NCI-H2029 (cell line): ENCODE measurements at regions not wholly inside any gene's neighbourhood (a gene's known extent, or its start where the extent isn't known, plus 50 kb on each side); places are given as distances from the start of the nearest gene placed in this dataset.

ENCODE experiments used
- DNase-seq: peaks from one replicate; lab custom pipeline; 2025; lab: John Stamatoyannopoulos, UW

DNA sequence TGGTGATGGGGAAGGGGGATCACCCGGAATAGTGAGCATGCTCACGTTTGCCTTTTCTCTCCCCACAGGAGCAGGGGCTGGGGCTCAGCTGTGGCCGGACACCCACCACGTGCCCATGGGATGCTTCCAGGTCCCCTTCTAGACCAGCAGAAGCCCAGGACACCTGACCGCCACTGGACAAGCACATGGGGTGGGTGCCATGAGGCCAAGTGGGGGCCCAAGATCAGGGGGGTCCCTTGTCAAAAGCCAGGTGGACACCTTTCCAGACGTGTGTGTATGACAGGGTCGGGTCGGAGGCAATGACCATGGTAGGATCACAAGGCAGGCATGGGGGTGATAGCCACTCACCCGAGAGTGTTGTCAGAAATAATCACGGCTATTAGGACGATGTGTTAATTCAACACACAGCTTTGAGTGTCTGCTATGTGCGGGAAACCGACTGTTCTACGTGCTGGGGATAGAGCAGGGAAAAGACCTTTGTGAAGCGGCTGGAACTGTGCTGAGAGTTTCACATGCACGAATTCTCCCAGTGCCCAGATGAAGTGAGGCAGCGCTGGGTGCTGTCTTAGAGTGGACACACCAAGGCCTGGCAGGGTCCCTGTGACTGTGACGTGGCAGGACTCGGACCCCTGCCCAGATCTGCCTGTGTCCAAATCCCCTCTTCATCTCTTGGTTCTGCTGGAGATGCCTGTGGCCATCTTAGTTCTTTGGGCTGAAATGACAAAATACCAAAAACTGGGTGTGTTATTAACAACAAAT is 244.7 kb downstream of the NDUFA10 start:
- DNase-seq: no peak

DNA sequence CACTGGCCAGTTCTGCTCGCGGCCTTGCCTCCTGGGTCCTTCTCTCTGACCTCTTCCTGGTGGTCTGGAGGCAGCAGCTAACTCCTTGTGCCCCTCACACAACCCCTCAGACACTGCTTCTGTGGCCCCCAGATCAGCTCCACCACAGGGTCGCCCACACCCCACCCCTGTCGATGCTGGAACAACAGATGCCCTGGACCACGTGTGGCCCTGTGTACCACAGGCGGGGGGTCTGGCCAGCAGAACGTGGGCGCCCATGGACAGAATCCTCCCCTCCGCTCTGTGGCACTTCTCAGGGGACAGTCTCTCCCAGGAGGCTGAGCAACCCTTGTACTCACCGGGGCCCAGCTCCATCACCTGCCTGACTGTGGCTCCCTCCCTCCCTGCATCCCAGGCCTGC is 245.6 kb downstream of the NDUFA10 start:
- DNase-seq: no peak

GRCh38 chr2:239778861-239779558 is 246.1 kb downstream of the NDUFA10 start:
- DNase-seq: no peak

DNA sequence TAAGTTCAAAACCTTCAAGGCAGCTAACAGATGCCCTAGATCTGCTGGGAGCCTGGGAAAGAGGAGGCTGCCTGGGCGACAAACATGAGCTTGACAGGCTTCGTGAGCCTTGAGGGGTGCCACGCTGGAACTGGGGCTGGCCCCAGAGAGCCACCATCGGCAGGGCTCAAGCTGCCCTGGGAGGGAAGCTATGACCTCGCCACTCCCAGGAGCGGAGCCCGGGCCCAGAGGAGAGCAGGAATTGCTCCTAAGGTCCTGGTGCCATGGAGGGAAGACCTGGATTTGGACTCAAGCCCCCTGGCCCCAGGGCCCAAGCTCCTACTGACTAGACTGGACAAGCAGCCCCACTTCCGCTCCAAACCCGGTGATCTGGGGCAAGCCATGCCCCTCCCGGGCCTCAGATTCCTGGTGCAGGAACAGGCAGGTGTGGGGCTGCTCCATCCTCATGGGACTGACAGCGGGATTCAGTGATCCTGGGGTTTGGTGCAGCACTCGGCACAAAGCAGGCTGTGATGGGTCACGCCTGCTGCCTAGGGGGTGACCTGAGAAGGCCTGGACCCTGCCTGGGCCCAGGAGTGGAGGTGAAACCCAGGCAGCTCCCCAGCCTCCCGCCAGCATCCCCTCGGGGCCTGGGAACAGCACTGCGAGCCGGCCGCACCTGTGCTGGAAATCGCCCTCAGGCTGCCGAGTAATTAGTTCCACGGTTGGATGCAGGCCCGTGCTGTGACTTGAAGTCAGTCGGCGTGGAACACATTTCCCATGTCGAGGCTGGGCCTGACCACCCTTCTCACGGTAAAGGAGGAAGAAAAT is 246.9 kb downstream of the NDUFA10 start:
- DNase-seq: no peak

GRCh38 chr2:239777219-239777618 is 247.9 kb downstream of the NDUFA10 start:
- no peak for DNase-seq

GRCh38 chr2:239776436-239777005 is 248.6 kb downstream of the NDUFA10 start:
- DNase-seq: no peak

GRCh38 chr2:239775623-239776435 is 249.3 kb downstream of the NDUFA10 start:
- DNase-seq: no peak

DNA sequence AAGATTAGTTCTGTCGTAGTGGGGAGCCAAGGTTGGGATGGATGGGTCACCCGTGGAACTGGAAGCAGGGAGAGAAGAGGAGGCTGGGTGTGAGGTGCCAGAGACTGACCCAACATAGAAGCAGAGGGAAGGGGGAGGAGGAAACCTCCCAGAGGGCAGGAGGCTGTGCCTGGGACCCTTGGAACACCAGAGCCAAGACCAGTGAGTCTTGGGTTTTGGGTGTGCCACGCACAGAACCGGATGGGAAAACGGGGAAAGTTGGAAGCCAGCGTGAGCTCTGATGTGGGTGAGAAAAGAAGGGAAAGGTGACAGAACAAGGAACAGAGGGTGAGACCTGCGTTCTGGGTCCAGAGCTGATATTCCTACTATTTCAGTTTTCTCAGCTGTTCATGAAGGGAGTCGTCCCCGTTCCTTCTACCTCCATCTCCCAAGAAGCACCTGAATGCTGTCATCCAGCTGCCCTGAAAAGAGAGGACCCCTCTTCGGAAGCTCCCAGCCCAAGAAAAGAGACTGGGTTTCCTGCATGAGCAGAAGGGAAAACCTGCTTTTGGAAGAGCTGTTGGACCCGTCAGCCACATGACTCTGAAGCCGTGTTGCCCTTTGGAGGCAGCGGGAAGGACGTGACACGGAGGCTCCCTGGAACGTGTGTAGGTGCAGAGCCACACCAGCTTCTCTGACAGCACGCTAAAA is 250.1 kb downstream of the NDUFA10 start:
- no peak for DNase-seq

- no peak for DNase-seq
These were observed 251.0 kb downstream of the NDUFA10 start for GRCh38 chr2:239774142-239774462.

DNA sequence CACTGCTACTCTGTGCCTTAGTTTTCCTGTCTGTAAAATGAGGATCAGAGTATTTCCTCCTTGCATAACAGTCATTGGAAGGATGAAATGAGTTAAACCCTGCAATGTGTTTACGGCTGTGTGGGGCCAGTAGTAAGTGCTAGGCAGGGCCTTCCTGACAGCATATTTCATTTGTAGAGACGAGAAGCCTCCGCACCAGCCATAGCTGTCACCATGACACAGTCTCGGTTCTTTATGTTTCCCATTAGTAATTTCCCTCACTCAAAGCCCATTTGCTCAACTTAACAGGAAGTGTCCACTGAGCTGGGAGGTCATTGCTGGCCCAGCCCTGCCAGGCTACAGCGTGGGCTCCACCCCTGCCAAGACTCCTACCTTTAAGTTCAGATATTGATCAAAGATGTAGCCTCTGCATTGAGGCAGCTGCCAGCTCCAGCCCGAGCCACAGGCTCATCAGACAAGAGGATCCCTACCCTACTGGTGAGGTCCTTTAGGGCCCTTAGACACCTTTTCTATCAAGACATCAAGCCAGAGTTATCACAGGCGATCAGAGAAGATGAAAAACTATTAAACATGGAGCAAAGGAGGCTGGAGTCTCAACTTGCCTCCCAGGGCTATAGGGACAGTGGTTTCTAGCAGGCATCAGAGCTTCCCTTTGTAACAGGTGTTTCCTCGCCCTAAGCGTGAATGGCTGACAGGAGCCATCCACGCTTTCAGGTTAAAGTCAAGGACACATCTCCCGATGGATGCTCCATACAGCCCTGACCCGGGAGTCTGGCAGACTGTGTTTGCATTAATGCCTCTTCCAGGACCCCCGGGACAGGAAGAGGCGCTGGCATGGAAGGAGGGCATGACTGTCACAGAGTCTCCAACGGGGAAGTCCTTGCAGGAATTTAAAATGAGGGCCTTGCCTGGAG is 251.7 kb downstream of the NDUFA10 start:
- no peak for DNase-seq

DNA sequence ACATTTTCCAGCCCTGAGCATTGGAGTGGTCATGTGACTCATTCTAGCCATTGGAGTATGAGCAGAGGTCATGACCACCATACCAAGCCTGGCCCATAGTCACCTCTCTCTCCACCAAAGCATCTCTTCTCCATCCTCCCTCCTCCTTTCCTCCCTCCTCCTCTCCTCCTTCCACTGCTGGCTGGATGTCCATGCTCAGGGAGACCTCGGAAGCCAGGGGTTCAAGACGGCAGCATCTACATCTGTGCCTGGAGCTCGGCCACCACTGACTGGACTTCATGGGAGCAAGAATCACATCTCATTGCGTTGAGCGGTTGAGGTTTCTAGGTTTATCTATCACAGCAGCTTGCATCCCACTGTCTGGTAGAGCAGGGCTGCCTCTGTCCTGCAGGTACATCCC is 252.4 kb downstream of the NDUFA10 start:
- DNase-seq: no peak

DNA sequence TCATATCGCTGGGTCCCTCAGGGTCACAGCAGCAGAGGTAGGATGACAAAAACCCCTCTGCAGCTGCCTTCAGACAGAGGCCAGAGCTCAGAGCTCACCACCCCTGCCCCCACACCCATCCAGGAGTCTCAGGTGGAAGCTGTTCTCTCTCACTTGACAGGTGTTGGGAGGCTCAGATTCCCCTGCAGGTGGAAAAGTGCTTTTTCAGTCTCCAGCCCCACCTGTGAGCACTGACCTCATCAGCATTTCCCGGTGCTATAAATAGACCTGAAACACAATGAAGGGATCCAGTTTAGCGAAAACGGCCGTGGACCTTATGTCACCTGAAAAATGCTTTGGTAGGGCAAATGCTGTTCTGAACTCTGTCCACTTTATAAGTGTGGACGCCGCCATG is 254.9 kb downstream of the NDUFA10 start:
- DNase-seq: peak; percentile 83

GRCh38 chr2:239769554-239770245 is 255.4 kb downstream of the NDUFA10 start:
- peak; percentile 59 for DNase-seq

- no peak for DNase-seq
These were observed 256.1 kb downstream of the NDUFA10 start for GRCh38 chr2:239768907-239769553.

DNA sequence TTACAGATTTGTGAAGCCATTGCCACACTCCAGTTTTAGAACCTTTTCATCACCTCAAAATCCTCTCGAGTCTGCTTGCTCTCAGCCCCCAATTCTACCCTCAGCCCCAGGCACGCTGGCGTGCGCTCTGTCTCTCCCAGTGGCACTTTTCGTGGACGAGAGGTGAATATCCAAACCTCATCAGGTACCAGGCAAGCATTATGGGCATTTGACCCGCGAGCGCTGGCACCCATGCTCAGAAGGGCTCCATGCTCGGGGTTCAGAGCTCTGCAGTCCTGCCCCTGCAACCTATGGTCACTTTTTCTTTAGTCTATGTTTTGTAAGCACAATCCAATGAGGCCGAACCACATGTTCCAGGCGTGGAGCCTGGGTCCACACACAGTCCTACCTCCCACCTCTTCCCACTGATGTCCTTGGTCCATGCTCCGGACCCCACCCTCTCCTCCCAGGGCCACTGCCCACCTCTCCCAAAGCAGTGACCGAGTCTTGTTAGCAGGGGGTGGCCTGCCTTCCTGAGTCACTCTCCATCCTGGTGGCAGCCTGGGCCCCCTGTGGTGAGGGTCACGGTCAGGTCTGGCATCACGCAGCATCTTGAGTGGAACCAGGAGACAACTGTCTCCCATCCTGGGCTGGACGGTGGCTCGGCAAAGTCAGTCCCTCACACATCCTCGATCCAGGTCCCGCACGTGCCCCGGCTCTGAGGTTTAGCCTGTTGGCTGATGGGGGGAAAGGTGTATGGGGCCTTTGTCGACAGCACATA is 256.9 kb downstream of the NDUFA10 start:
- DNase-seq: no peak

DNA sequence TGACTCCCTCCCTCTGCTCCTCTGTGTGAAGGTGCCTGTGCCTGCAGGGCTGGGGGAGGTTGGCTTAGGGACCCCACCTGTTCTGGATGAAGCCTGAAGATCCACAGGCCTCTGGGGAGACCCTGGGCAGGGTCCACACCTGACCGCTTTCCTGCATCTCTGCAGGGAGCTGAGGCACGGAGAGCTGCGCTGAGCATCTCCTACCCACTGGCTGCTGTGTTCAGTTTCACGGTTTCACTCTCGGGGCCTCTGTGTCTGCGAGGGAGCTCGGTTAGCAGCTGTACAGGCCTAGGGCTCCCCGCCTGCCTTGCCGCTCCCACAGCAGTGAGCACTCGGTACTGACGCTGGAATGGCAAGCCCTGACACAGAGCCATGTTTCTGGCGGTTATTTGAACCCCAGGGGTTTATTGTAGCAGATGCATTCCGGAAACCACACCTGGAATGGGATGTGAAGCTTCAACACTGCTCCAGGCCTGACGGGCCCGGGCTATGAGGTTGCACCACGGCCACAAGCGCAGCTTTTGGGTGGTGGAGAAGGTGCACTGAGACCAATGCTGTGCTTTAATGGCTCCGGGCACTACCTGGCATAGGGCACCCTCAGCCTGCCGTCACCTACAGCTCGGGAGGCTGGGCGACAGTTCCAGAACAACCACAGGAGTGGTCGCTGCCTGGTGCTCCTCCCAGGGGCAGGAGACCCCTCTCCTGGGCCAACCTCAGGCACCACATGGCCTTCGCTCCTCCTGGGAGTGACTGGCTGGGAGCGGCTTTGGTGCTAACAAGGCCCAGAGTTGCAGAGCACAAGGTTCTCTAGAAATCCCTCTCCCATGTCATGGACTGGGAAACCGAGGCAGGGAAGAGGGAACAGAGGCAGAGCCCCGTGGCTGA is 257.9 kb downstream of the NDUFA10 start:
- no peak for DNase-seq

GRCh38 chr2:239765911-239766310 is 259.2 kb downstream of the NDUFA10 start:
- no peak for DNase-seq
